ENCODE measurements at regions not wholly inside any gene's neighbourhood (a gene's known extent, or its start where the extent isn't known, plus 50 kb on each side); places are given as distances from the start of the nearest gene placed in this dataset.

- no peaks in the 10 kb centered on the region; the same call in 1 of the 2 replicates for H3K27me3 ChIP-seq (ENCODE audit: low read length)
- TF ChIP-seq CTCF (IDR thresholded peaks at IDR 0.05; ENCODE audit: insufficient read depth, low read length, poor library complexity, severe bottlenecking) (no peak), EZH2phosphoT487 (conservative IDR thresholded peaks at IDR 0.05; ENCODE audit: low read length) (no peak)
- H3K4me3 ChIP-seq (ENCODE audit: insufficient read depth, low read length, poor library complexity, severe bottlenecking), result no peak overlapping the region
- no peak overlapping the region for H2AFZ ChIP-seq (ENCODE audit: low read depth, low read length, severe bottlenecking)
- H3F3A ChIP-seq (ENCODE audit: insufficient read depth), result no peaks in the 10 kb centered on the region
- no peak overlapping the region for H3K27ac ChIP-seq (ENCODE audit: low read depth, low read length)
- H4K20me1 ChIP-seq (ENCODE audit: low read depth, low read length), result no peaks in the 10 kb centered on the region
- no peak overlapping the region for H3K4me2 ChIP-seq (ENCODE audit: low read depth, low read length, poor library complexity, severe bottlenecking)
- no peak overlapping the region for H3K9ac ChIP-seq (ENCODE audit: low read length)
- H3K79me2 ChIP-seq (ENCODE audit: insufficient read depth, low read length), result no peaks in the 10 kb centered on the region
- H3K9me3 ChIP-seq (ENCODE audit: insufficient read depth, low read length), result no peaks in the 10 kb centered on the region
- no peaks in the 10 kb centered on the region for H3K9me2 ChIP-seq (replicated peaks; ENCODE audit: insufficient read depth, low read length)
- no peaks in the 10 kb centered on the region for H3K36me3 ChIP-seq (ENCODE audit: low read length)
Observed at GRCh38 chr17:77646046-77646430, 312.5 kb upstream of the TNRC6C start.

GRCh38 chr17:77647531-77647930, 311.0 kb upstream of the TNRC6C start:
- Histone ChIP-seq H3K4me2 (ENCODE audit: low read depth, low read length, poor library complexity, severe bottlenecking) (no peak overlapping the region), H3K27me3 (ENCODE audit: low read length) (no peaks in the 10 kb centered on the region; the same call in 1 of the 2 replicates), H3K9me3 (ENCODE audit: insufficient read depth, low read length) (no peaks in the 10 kb centered on the region)

GRCh38 chr17:77649717-77650211, 308.7 kb upstream of the TNRC6C start:
- no peak for TF ChIP-seq CTCF (IDR thresholded peaks at IDR 0.05; ENCODE audit: insufficient read depth, low read length, poor library complexity, severe bottlenecking)
- TF ChIP-seq EZH2phosphoT487 (conservative IDR thresholded peaks at IDR 0.05; ENCODE audit: low read length), result no peak
- no peaks in the 10 kb centered on the region for H3F3A ChIP-seq (ENCODE audit: insufficient read depth)
- no peaks in the 10 kb centered on the region for H3K27me3 ChIP-seq (ENCODE audit: low read length)
- H3K9me3 ChIP-seq (ENCODE audit: insufficient read depth, low read length), result no peaks in the 10 kb centered on the region
- H3K9ac ChIP-seq (ENCODE audit: low read length), result no peak overlapping the region
- no peaks in the 10 kb centered on the region for H3K9me2 ChIP-seq (replicated peaks; ENCODE audit: insufficient read depth, low read length)
- no peak overlapping the region for H3K4me2 ChIP-seq (ENCODE audit: low read depth, low read length, poor library complexity, severe bottlenecking)
- no peaks in the 10 kb centered on the region for H3K36me3 ChIP-seq (ENCODE audit: low read length)
- no peaks in the 10 kb centered on the region for H4K20me1 ChIP-seq (ENCODE audit: low read depth, low read length)
- H2AFZ ChIP-seq (ENCODE audit: low read depth, low read length, severe bottlenecking), result no peak overlapping the region
- H3K4me3 ChIP-seq (ENCODE audit: insufficient read depth, low read length, poor library complexity, severe bottlenecking), result no peak overlapping the region
- no peak overlapping the region for H3K27ac ChIP-seq (ENCODE audit: low read depth, low read length)
- no peaks in the 10 kb centered on the region for H3K79me2 ChIP-seq (ENCODE audit: insufficient read depth, low read length)

More at GRCh38 chr17:77647531-77647930, 311.0 kb upstream of the TNRC6C start:
- H3K9ac ChIP-seq (ENCODE audit: low read length), result no peak overlapping the region
- no peaks in the 10 kb centered on the region for H3K36me3 ChIP-seq (ENCODE audit: low read length)
- H3K9me2 ChIP-seq (replicated peaks; ENCODE audit: insufficient read depth, low read length), result no peaks in the 10 kb centered on the region
- H3K27ac ChIP-seq (ENCODE audit: low read depth, low read length), result no peak overlapping the region
- H2AFZ ChIP-seq (ENCODE audit: low read depth, low read length, severe bottlenecking), result no peak overlapping the region
- no peak overlapping the region for H3K4me3 ChIP-seq (ENCODE audit: insufficient read depth, low read length, poor library complexity, severe bottlenecking)
- H3F3A ChIP-seq (ENCODE audit: insufficient read depth), result no peaks in the 10 kb centered on the region
- H4K20me1 ChIP-seq (ENCODE audit: low read depth, low read length), result no peaks in the 10 kb centered on the region
- no peaks in the 10 kb centered on the region for H3K79me2 ChIP-seq (ENCODE audit: insufficient read depth, low read length)
- TF ChIP-seq CTCF (IDR thresholded peaks at IDR 0.05; ENCODE audit: insufficient read depth, low read length, poor library complexity, severe bottlenecking) (no peak), EZH2phosphoT487 (conservative IDR thresholded peaks at IDR 0.05; ENCODE audit: low read length) (no peak)
